Head of caudate nucleus (tissue), 42 donors: ENCODE measurements at regions not wholly inside any gene's neighbourhood (a gene's known extent, or its start where the extent isn't known, plus 50 kb on each side); places are given as distances from the start of the nearest gene placed in this dataset.

Experiments used
- DNase-seq, 42 donors: peaks; one replicate each; pipeline versions ENCODE4 v3.0.0 to v3.0.0-alpha.2; 2020 to 2021; ENCODE audit warnings: mixed read lengths in 7 of 42
- intact Hi-C: fragments of 100-400 bp; cut with DNase I; formaldehyde crosslinking; loops from one replicate; pipeline ENCODE4 v1.15.0; 2022

GRCh38 chr12:38543151-38543550 is 226.6 kb downstream of the ALG10B start:
- intact Hi-C loops, result no loop called here

GRCh38 chr12:38544330-38545066 is 227.9 kb downstream of the ALG10B start:
- intact Hi-C loops, result no loop called here

More at GRCh38 chr12:38543151-38543550, 226.6 kb downstream of the ALG10B start:
- DNase-seq, result no peak

GRCh38 chr12:38547586-38547985 is 231.0 kb downstream of the ALG10B start:
- intact Hi-C loops, result no loop called here
- no peak for DNase-seq

More at GRCh38 chr12:38544330-38545066, 227.9 kb downstream of the ALG10B start:
- DNase-seq, result peak in 1 of 42 donors; percentile 8

- intact Hi-C loops, result no loop called here
- DNase-seq, result no peak
These were observed 239.3 kb downstream of the ALG10B start for GRCh38 chr12:38555620-38556591.

- intact Hi-C loops, result no loop called here
These were observed 240.1 kb downstream of the ALG10B start for GRCh38 chr12:38556647-38557046.

GRCh38 chr12:38585086-38585485 is 268.5 kb downstream of the ALG10B start:
- no peak for DNase-seq
- intact Hi-C loops, result no loop called here

More at GRCh38 chr12:38556647-38557046, 240.1 kb downstream of the ALG10B start:
- no peak for DNase-seq

GRCh38 chr12:38586789-38587188 is 270.2 kb downstream of the ALG10B start:
- intact Hi-C loops, result no loop called here
- no peak for DNase-seq

GRCh38 chr12:38587594-38587993 is 271.0 kb downstream of the ALG10B start:
- no peak for DNase-seq
- intact Hi-C loops, result no loop called here

- DNase-seq, result no peak
- intact Hi-C loops, result no loop called here
These were observed 272.2 kb downstream of the ALG10B start for GRCh38 chr12:38588624-38589305.

- no peak for DNase-seq
- intact Hi-C loops, result no loop called here
These were observed 272.7 kb downstream of the ALG10B start for GRCh38 chr12:38589306-38589632.

- no peak for DNase-seq
- intact Hi-C loops, result no loop called here
These were observed 285.4 kb downstream of the ALG10B start for GRCh38 chr12:38601949-38602348.
